CD4-positive, alpha-beta T cell treated with Interferon alpha-2 for 1 hour (primary cell): ENCODE measurements at regions not wholly inside any gene's neighbourhood (a gene's known extent, or its start where the extent isn't known, plus 50 kb on each side); places are given as distances from the start of the nearest gene placed in this dataset.

ENCODE experiments used
- DNase-seq, 2 donors: peaks; one replicate each; pipeline ENCODE4 v3.0.0-alpha.2; 2020 to 2022

DNA sequence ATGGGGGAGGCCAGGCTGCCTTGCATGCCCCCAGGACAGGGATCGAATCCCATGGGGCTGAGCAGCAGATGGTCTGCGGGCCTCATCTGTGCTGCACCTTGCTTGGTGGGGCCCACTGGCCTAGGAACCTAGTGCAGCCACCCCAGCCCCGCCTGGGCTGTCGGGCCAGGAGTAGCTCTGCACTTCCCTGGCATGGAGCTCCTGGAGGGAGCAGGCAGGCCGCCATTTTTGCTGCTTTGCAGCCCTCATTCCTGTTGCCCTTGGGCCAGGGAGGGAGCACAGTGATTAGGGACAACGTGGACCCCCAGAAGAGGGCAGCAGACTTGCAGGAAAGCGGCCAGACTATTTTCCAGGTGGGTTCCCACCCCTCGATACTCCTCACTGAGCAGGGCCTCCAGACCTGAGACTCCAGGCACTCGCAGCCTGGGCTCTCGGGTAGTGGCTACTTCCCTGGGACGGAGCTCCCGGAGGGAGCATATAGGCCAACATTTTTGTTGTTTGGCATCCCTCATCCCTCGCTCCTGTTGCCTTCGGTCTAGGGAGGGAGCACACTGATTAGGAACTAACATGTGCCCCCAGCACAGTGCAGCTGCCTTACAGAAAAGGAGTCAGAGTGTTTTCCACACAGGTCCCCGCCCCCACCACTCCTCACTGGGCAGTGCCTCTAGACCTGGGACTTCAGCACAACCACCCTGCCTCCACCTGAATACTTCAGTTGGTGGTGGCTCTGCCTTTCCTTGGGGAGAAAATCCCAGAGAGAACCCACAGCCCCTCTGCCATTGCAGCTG, 99.5 kb downstream of the MAIP1 start:
- DNase-seq: no peak

DNA sequence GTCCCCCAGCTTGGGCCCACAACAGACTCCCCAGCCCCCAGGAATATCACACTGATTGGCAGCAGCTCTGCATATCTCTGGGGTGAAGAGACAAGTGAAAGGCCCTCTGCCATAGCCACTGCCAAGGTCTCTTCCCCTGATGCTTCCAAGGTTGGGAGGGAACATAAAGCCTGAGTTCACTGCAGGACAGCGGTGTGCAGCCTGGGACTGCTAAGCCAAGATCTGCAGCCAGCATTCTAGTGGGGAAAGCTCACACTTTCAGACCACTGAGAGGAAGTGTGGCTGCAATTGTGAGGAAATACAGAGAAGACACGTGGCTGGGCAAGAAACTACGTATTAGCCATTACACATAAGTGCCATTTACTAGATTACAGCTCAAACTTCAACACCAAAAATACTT, 100.7 kb downstream of the MAIP1 start:
- no peak for DNase-seq

DNA sequence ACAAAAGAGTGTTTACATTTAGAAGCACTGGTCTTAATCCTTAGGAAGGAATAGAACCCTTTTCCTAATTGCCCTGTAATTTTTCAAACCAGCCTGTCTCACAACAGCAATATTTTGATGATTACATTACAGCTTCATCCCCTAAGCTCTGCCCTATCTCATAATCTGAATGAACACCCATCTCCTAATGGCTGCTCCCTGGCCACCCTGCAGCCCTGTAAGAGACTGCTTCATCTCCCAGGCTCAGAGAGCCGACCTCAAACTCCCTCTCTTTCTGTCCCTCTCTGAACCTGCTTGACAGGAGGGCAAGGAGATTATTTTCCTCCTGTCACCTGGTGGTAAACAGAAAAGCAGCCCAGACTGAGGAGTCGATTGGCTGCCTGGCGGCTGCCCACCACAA, 107.8 kb downstream of the MAIP1 start:
- DNase-seq: no peak

GRCh38 chr2:200064879-200065278, 109.5 kb downstream of the MAIP1 start:
- DNase-seq: no peak

- DNase-seq: no peak
Observed at GRCh38 chr2:200065477-200065876, 110.1 kb downstream of the MAIP1 start.

GRCh38 chr2:200066417-200066816, 111.0 kb downstream of the MAIP1 start:
- DNase-seq: no peak

DNA sequence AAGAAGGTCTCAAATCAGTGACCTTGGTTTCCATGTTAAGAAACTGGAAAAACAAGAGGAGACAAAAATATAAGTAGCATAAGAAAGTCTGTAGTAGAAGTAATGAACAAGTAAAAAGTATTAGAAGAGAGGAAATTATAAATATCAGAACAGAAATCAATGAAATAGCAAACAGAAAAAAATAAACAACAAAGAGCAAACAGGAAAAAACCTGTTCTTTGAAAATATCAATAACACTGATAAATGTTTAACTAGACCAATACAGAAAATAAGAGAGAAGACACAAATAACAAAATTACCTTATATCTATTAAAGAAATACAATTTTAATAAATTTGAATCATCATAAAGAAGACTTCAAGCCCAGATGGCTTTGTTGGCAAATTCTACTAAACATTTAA, 113.3 kb downstream of the MAIP1 start:
- no peak for DNase-seq

GRCh38 chr2:200077210-200077650, 121.8 kb downstream of the MAIP1 start:
- no peak for DNase-seq

- DNase-seq: no peak
Observed at GRCh38 chr2:200077838-200078237, 122.5 kb downstream of the MAIP1 start.

DNA sequence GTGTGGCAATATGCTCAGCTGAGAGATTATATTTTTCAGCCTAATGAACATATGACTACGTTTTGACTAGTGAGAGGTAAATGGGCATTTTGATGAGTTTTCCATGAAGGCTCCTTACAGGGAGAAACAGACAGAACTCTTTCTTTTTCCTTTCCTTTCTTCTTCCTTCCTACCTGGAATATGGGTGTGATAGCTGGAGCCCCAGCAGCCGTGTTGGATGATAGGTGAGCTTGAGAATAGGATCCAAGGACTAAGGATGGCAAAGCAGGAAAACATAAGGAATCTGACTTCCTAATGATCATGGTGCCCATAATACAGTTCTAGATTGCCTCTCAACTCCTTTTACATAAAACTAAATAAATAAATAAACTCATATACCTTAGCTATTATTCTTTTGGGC, 124.0 kb downstream of the MAIP1 start:
- no peak for DNase-seq

DNA sequence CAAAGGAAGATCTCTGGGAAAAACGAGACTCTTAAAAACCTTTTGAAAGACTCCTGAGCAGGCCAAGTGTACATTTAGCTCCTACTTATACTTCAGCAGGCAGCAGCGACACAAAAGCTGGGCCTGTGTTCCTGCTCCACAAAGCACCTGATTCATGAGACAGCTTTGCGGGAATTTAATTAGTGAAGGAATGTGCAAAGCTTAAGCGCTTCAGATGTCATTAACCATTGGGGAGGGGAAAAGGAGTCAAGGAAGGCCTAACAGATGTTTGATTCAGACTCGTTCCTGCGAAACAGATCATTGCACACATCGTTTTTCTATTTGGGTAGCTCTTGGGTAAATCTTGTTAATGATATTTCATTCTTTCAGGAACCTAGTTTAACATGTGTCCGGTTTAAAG, 125.9 kb downstream of the MAIP1 start:
- DNase-seq: no peak

GRCh38 chr2:200081811-200082210, 126.4 kb downstream of the MAIP1 start:
- no peak for DNase-seq

DNA sequence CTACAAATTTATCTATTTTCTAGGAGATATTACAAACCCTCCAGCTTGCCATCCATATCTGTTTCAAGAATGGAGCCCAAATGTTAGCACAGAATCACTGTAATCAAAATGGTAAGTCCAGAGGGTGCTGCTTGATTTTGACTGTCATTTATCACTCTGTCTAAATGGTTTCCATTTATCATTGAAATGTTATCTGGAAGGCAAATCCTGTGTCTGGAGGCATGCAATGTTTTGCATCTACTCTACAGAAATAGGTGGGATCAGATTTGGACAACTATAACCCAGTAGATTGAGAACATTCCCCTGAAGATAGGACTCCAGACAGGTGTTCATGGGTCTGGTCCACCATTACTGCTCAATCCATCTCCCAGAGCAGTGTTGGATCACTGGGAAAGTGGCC, 128.7 kb downstream of the MAIP1 start:
- no peak for DNase-seq

GRCh38 chr2:200086911-200087310, 131.5 kb downstream of the MAIP1 start:
- no peak for DNase-seq

DNA sequence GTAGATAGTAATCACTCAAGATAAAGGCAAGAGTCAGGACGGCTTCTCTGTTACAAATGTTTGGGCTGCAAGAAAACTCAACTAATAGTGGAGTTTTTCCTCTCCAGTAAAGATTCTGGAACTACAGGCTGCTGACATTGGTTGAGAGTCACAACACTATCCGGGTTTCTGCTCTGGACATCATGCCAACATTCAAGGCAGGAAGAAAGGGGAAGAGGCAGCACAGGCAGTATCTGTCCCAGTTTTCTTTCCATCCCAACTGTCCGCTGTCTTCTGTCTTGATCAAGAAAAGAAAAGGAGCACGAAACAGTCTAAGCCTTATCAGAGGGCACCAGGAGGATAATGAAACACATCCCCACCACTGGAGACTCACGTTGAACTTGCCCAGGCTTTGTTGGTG, 132.1 kb downstream of the MAIP1 start:
- DNase-seq: no peak

GRCh38 chr2:200089040-200089755, 133.8 kb downstream of the MAIP1 start:
- DNase-seq: no peak

- no peak for DNase-seq
Observed at GRCh38 chr2:200089756-200090109, 134.4 kb downstream of the MAIP1 start.

- DNase-seq: no peak
Observed at GRCh38 chr2:200090683-200091082, 135.3 kb downstream of the MAIP1 start.

GRCh38 chr2:200091126-200091525, 135.7 kb downstream of the MAIP1 start:
- DNase-seq: no peak

GRCh38 chr2:200092235-200092634, 136.9 kb downstream of the MAIP1 start:
- DNase-seq: no peak

GRCh38 chr2:200095436-200095835, 140.1 kb downstream of the MAIP1 start:
- DNase-seq: no peak

GRCh38 chr2:200099256-200099655, 143.9 kb downstream of the MAIP1 start:
- DNase-seq: no peak

- no peak for DNase-seq
Observed at GRCh38 chr2:200100027-200100426, 144.6 kb downstream of the MAIP1 start.

DNA sequence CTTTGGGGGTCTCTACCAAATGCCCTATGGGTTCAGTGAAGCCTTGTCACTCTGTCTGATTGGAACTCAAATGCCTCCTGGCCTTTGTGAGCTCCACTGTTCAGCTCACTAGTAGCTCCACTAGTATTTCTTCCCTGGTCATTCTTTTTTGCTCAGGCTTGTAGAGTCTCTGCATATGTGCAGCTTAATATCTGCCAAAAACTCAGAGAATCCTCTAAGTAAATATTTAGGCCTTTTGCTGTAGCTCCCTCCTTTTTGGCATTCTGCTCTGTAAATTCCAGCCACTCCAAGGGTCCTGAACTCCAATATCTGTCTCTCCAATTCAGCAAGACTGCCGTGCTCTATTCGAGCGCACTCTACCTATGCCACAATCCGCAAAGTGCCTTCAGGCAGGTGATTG, 146.5 kb downstream of the MAIP1 start:
- no peak for DNase-seq

- no peak for DNase-seq
Observed at GRCh38 chr2:200102971-200103370, 147.6 kb downstream of the MAIP1 start.
